T-helper 2 cell treated with Interferon-gamma antibody and Interleukin-4, amounts not matched to agents 100 ng/mL and 5 ng/mL, for 36 hours (primary cell): ENCODE measurements at regions not wholly inside any gene's neighbourhood (a gene's known extent, or its start where the extent isn't known, plus 50 kb on each side); places are given as distances from the start of the nearest gene placed in this dataset.

Experiments
- intact Hi-C: fragments of 100-400 bp; cut with micrococcal nuclease; formaldehyde crosslinking; loops from one replicate; pipeline ENCODE4 v1.15.1; 2023

DNA sequence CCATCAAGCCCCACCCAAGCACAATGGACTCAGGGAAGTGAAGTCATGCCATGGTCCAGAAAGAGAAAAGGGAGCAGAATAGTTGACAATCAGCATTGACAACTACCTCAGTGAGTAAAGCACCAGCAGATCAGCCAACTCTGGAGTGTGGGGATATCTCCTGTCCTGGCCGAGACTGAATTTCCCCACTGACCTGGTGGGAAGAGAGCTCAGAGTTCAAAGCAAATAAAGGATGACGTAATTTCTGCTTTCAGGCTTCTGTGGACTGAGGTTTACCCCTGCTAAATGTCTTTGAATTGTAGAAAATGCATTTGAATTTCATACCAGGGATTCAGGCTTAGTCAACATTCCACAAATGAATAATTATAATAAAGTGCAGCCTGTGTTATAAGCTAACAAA lies 152.9 kb downstream of the CBLN1 start:
- intact Hi-C loops = no loop called here

DNA sequence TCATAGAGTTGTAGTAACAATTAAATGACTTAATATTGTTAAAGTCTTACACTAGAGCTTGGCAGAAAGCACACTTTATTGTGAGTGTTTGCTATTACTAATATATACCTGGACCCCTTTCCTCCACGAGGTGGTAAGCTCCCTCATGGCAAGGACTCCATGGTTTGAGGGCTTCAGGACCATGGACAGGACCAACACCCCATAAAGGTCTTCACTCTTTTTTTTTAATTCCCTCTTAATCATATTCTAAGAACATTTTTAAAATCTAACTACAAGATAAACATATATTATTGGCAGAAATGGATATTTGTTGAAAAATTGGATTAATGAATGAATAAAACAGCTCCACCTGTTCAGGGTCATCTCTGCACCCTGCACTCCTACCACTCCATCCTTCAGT lies 154.5 kb downstream of the CBLN1 start:
- intact Hi-C loops = no loop called here

DNA sequence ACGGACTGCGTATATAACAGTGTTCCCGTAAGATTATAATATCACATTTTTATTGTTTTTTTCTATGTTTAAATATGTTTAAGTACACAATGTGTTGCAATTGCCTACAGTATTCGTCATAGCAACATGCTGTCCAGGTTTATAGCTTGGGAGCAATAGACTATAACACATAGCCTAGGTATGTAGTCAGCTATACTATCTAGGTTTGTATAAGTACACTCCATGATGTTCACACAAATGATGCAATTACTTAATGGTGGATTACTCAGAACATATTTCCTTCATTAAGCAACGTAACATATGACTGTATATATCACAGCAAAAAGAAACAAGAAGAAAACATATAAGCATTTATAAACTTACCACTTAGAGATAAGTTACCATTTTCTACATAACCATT lies 160.0 kb downstream of the CBLN1 start:
- intact Hi-C loops = no loop called here

DNA sequence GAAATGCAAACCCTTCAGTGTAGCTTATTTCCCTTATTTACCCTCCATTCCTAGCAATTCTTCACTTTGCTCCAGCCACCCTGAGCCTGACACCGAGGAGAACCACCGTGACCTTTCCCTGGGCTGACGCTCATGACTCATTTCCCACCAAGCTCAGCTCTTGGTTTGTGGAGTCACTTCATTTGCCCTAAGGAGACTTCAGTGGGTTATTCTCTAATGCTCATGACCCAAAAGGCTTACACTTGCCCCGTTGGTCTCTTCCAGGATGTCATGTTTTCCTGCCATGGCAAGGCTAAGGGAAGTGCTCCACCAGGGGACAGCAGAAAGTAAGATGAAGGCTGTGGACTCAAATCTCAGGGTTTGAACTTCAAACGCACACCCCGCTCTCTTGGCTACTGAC lies 161.0 kb downstream of the CBLN1 start:
- intact Hi-C loops = no loop called here

DNA sequence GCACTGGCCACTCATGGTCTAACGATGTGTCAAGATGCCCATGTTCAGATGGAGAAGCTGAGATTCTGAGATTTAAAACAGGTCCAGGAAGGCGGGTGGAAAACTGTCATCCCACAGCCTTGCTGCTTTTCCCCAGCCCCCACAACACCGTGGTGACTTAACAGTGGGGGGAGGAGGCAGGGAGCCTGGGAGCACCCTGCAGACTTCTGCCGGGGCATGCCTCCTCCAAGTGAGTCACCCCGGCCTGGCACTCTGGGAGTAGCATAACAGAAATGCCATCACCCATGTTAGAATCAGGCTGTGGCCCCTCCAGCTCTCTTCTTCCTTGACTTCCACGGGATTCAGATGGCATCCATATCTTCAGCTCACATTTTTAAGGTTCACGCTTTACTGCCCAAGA lies 164.8 kb downstream of the CBLN1 start:
- intact Hi-C loops = no loop called here

DNA sequence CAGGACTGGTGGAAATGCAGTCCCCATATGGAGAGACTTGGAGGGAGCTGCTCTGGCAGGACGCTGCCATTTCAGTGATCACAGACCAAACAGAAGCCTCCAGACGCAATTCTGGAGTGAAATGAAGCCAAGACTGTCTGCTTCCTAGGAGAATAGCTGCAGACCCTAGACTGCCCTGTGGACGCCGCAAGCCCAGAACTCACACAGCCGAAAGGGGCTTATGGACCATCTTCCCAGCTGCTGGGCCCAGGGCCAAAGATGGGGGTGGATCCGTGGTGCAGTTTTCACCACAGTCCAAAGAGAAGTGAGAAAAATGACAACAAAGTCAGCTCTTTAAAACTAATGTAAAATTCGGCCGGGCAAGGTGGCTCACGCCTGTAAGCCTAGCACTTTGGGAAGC lies 165.7 kb downstream of the CBLN1 start:
- intact Hi-C loops = no loop called here

DNA sequence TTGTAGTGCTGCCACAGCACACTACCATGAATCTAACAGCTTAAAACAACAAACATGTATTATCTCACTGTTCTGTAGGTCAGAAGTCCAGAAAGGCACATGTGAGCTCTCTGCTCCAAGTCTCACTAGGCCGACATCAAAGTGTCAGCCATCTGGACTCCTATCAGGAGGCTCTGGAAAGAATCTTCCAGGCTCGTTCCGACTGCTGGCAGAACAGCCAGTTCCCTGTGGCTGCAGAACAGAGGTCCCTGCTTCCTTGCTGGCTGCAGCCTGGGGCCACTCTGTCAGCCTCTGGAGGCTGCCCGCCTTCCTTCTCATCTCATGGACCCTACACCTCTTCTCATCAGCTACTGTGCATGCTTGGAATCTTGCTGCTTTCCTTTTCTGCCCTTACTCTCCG lies 168.9 kb downstream of the CBLN1 start:
- intact Hi-C loops = no loop called here

DNA sequence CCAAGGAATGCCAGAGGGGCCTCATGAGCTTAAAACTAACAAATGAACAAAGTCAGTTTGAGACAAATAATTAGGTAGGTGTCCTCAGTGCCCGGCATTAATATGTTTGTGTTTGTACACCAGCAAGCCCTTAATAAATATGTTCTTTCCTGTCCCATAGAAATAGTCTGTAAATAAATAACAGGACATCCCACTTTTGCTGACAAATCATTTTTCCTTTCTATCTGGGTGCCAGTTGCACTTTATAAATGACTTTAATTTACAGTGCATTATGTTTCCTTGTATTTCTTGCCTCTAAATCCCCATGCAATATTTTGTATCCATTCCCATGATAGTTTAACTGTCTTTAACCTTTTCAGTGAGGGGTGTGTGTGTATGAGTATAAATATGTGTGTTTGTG lies 170.3 kb downstream of the CBLN1 start:
- intact Hi-C loops = no loop called here

DNA sequence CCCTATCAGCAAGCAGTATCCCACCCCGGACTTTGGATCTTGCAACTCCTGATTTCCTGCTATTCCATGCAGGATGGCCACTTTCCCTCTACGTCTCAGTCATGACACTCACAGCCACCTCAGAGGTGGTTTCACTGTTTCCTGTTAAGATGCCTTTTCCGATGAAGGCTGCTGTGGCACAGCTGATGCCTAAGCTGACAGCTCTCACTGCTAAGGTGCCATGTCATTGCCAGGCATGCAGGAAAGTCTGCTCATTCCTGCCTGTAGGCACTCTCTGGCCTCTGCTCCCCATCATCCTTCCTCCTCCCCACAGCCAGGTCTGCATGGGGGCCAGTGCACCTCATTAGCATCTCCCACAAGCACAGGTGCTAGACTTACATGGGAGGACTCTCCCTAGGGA lies 173.0 kb downstream of the CBLN1 start:
- intact Hi-C loops = no loop called here

DNA sequence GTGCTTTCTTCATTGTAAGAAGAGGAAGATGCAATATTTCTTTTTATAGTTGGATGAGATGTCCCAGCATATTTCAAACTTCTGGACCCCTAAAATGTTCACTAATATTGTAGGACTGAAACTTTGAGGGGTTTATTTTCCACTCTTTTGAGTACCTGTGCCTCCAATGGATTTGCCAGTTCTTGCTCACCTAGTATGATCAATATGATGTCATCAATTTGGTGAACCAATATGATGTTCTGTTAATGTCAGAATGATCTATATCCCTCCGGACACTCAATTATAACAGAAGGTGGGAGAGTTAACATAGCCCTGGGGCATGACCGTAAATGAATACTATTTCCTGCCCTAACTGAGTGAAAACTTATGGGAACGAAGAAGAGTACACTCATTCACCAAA lies 178.3 kb downstream of the CBLN1 start:
- intact Hi-C loops = no loop called here

DNA sequence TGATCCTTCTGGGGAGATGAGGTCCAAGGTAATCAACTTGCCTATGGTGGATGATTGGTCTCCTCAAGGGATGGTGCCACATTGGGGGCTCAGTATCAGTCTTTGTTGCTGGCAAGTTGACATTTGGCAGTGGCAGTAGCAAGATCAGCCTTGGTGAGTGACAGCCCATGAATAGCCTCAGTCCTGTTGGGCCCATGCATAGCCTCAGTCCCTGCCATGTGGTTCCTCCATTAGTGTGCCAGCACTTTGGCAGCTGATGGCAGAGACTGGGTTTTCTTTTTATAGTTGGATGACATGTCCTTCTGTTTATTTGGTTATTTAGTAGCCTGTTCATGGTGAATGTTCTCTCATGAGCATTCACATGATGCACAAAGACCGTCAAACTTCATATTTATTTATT lies 179.6 kb downstream of the CBLN1 start:
- intact Hi-C loops = no loop called here

DNA sequence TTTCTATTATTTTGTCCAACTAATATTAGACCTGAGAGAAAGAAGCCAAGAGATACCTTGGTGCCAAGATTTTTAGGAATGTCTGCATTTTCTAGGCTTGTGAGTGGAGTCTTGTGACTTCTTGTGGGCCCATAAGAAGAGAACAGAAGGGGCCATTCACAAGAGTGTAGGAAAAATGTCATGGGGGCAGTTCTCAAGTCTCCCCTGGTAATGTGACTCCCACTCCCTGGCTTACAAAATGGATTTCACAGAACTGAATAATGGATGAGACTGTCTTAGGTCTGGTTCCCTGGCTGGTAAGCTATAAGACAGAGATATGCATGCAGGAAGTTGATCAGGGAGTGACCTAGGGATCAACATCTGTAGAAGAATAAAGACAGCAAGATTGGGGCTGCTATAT lies 181.3 kb downstream of the CBLN1 start:
- intact Hi-C loops = no loop called here

DNA sequence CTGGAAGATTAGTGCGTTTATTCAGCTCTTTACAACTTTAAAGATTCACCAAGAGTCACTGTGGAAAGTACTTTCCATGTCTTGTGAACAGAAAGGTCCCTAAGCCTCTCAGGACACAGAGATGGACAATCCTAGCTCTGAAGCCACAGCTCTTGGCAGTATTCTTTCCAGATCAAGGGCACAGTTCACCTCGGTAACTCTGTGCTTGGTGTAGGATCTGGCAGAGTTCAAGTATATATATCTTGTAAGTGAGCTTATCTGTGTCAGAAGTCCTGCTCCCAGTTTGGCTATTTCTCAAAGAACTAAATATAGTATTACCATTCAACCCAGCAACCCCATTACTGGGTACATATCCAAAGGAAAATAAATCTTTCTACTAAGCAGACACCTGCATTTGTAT lies 183.7 kb downstream of the CBLN1 start:
- intact Hi-C loops = no loop called here

DNA sequence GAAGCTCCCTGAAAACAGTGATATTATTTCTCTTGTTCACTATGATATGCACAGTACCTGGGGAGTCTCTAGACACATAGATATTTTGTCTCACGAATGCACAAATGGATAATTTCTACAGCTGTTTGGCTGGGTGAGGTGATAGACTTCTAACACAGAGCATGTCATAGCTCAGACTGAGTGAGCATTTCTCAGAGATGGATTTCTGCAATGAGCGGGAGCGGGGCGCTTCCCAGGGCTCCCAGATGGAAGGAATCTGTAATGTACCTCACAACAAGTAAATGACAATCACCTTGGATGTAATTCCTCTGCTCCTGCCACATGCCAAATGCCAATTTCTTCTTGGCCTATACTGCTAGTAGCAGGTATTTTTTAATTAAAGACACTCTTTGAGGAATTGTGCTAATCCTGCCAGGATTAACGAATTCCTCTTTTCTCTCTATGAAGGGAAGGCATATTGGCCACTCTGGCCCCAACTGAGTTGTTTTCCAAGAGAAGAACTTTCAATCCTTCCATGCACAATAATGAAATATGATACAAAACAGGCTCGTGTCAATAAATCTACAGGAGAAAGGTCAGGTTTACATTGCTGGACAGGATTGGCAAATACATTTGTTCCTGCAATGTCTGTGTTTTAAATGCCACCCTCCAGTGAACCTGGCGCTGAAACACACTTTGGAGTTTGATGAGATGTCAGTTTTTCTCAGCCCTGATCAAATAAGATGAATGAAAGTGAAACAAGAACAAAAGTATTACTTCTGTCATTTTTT lies 185.3 kb downstream of the CBLN1 start:
- intact Hi-C loops = no loop called here

DNA sequence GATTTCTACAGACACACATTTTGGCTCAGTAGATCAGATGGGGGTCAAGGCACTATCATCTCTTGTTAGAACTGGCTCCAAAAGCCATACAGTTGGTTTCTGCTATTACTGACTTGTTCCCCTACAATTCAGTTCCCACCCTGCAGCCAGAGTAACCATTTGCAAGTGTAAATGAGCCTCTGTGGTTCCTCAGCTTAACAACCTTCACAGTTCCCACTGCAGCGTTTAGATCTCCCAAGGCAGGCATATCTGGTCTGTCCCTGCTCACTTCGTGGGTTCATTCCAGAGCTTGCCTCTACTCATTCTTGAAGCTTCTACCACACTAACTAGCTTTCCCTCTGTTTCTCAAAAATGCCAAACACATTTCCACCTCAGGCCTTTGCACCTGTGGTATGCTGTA lies 186.1 kb downstream of the CBLN1 start:
- intact Hi-C loops = no loop called here

DNA sequence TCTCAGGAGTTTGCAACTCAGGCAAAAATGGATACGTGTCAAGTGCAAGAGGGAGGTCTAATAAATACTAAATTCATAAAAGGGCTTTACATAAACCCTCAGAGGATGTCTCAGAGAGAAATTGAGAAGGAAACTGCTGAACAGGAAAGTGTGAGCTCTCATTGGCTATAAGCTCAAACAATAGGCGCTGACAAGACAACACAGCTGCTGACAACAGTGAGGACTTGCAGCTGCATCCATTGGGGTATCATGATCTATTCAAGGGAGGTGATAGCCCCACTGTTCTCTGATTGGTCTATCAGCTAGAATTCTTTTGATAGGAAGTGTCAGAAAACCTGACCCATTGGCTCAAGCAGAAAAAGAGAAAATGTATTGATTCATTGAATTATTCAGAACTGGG lies 187.2 kb downstream of the CBLN1 start:
- intact Hi-C loops = no loop called here

DNA sequence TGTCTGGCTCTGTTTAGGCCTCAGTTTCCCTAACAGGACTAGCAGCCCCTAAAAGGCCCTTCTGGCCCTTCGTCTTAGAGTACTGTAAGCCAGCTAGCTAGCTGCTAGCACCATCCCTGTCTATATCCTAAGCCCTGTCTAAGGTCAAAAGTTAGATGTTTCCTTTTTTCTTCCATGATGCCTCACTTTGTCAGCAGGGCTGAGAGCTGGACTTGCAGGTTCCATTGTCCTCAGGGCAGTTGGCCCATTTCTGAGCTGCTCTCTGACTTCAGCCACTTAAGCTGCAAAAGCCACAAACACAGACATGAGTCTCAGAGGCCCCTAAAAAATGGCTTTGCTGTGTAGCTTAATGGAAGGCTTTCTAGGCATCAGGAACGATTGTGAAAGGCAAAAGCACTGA lies 187.7 kb downstream of the CBLN1 start:
- intact Hi-C loops = no loop called here

DNA sequence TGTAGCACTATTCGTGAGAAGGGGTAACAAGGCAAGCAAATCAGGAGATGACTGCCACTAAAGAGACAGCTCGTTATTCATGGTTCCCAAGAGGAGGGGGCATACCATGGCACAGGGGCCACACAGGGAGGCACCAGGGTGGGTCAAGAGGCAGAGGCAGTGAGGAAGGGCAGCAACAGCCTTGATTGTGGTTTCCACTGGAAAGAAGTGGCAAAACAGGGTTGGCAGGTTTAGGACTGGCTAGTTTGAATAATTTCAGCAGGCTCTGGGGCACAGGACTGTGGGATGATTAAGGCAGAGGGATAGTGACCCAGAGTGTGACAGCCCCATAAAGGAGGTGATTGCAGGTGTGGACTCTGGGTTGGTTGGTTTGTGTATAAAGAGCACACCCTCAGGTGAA lies 188.9 kb downstream of the CBLN1 start:
- intact Hi-C loops = no loop called here

DNA sequence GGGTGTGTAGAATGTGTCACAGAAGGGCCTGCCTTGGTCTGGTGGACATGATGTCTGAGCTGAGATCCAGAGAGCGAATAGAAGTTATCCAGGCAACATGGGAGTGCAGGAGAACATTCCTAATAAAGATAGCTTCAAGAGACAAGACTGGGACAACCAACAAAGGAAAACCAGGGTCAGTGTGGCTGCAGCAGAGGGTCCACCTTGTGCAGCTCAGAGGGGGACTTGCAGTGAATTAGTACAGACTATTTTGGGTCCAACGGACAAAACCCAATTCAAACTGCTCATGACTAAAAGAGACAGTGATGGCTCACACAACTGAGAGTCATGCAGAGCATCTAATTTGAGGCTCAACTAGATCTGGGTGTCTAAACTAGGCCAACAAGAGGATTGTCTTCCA lies 192.1 kb downstream of the CBLN1 start:
- intact Hi-C loops = no loop called here

DNA sequence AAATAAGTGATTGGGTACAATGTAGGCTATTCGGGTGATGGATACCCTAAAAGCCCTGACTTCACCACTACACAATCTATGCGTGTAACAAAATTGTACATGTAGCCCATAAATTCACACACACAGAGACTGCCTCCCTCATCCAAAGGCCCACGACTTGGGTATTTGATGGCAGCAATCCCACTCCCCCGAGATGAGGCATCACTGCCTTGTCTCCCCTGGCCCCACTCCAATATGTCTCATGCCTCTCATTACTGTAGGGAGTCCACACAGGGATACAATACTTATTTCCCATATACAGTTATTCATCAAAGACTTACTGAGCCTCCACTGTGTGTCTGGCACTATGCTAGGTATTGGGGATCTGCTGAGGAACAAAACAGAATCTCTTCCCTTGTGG lies 192.6 kb downstream of the CBLN1 start:
- intact Hi-C loops = no loop called here

DNA sequence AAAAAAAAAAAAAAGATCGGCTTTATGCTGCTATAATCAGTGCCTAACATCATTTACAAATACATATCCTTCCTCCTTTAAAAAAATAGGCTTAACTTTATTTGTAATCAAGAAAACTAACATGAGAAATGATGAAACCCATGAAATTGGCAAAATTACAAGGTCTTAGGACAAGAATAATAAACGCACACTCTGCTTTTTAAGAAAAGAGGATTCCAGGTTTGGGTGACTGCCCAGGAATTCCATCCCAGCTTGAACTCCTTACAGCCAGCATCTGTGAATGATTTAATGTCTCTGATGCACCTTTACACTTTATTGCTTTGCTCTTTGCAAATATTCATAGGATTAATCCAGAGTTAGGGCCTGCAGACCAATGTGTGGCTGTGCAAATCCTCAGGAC lies 196.0 kb downstream of the CBLN1 start:
- intact Hi-C loops = no loop called here

DNA sequence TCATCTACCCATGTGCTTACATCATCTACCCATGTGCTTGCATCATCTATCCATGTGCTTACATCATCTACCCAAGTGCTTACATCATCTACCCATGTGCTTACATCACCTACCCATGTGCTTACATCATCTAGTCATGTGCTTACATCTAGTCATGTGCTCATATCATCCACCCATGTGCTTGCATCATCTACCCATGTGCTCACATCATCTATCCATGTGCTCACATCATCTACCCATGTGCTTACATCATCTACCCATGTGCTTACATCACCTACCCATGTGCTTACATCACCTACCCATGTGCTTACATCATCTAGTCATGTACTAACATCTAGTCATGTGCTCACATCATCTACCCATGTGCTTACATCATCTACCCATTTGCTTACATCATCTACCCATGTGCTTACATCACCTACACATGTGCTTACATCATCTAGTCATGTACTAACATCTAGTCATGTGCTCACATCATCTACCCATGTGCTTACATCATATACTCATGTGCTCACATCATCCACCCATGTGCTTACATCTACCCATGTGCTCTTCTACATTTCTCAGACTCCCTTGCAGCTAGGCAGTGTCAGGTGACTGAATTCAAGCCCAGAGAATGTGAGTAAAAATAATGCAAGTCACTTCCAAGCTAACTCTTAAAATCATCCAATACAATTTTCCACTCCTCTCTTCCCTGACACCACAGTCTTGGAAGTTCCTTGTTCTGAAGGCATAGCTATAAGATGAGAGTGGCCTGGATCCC lies 196.8 kb downstream of the CBLN1 start:
- intact Hi-C loops = no loop called here

DNA sequence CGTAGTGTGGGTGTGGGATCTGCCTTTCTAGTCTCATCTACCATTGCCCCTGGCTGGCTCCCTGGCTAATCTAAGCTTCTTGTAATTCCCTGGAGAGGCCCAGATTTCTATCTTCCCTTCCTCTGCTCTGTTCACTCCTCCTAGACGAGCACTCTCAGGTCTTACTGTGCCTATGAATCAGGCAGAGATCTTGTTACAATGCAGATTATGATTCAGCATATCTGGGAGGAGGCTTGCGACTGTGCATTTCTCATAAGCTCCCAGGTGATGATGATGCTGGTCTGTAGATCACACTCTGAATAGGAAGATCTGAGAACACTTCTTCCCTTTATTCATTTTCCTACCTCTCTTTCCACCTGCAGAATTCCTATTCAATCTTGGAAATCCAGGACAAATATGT lies 200.1 kb downstream of the CBLN1 start:
- intact Hi-C loops = no loop called here
